SW480 (cell line): ENCODE measurements at regions not wholly inside any gene's neighbourhood (a gene's known extent, or its start where the extent isn't known, plus 50 kb on each side); places are given as distances from the start of the nearest gene placed in this dataset.

ENCODE experiments used
- DNase-seq: peaks from one replicate; pipeline ENCODE4 v3.0.0-alpha.2; 2016; ENCODE audit warnings: low spot score

DNA sequence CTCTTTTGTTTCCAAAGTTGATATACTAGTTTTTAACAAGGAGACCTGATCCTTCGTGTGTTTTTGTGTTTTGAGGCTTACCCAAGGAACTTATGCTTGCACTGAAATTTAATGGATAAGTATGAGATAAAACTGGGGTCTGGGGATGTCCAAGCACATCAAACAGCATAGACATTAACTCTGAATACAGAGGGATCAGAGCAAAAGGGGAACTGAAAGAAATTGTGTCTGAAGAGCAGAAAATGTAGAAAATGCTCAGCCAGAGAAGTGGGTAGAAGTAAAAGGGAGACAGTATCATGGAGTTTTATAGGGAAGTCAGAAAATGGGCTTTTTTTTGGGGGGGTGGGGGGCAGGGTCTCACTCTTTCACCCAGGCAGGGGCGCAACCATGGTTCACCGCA, 695.4 kb downstream of the ARAP2 start:
- no peak for DNase-seq

DNA sequence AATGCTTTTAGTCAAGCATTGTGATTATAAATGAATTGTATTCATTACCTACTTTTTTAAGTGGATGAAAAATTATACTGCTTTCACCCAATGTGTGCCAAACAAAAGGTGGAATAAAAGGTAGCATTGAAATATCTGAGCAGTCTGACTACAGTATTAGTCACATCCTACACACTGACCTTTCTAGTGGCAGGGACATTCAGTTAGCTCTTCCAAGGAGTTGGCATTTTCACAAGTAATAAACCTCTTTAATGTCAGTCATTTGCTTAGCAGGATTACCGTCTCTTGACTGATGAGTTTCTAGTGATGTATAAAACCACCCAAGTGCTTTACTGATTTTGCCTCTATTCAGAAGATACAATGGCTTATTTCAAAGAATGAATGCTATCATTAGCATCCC, 687.9 kb downstream of the ARAP2 start:
- no peak for DNase-seq

DNA sequence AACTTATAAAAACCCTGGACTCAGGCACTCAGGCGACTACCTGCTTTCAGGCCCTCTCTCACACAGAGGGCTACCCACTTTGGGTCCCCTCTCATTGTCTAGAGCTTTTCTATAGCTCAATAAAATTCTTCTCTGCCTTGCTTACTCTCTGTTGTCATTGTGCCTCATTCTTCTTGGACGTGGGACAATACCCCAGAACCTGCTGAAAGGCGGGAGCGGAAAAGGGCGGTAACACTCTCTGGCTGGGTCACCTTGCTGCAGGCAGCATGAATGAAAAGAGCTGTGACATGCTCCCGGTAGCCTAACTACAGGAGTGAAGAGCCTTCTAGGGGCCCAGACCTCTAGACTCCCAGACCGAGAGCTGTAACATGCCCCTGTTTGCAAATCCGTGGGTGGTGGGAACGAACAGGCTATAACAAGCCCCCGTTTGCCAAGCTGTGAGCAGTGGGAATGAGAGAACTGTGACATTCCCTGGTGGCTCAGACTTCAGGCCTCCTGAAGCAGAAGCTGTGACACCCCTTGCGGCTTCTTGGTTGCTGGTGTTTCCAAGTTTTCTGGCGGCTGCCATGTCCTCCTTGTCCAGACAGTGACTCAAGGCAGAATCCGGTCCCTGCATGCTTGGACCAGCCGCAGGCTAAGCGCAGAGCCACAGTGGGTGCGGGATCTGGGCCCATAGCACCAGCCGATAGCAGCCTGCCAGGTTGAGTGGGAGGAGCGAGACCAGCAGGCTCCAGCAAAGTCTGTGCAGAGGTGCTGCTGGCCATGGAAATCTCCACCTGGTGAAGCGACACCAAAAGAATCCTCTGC, 684.6 kb downstream of the ARAP2 start:
- no peak for DNase-seq

DNA sequence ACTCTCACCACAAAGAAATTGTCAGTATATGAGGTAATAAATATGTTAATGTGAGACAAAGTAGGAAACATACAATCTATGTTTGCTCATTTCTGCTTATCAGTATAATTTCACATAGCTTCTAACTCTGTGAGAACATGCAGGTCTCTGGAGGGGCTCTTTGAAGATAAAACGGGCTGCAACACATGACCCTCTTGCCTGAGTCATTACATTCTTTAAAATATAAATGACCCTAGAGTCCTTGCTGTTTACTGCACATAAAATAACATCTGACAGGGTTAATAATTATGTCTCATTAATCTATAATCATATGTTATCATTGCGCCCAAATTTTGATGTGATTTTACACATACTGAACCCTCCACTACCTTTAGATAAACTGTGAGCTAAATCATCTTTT, 681.5 kb downstream of the ARAP2 start:
- no peak for DNase-seq

DNA sequence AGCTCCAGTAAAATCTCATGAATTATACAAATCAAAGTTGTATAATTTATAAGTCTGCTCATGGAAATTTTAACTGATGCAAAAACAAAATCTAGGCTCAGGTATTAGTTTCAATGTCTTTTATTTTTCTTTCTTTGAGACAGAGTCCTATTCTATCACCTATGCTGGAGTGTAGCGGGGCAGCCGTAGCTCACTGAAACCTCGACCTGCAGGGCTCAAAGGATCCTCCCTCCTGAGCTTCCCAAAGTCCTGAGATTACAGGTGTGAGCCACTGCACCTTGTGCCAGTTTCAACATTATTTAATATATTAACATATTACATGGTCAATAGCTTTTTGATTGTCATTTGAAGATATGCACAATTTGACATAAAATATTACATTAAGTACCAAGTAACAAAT, 678.7 kb downstream of the ARAP2 start:
- DNase-seq = no peak

DNA sequence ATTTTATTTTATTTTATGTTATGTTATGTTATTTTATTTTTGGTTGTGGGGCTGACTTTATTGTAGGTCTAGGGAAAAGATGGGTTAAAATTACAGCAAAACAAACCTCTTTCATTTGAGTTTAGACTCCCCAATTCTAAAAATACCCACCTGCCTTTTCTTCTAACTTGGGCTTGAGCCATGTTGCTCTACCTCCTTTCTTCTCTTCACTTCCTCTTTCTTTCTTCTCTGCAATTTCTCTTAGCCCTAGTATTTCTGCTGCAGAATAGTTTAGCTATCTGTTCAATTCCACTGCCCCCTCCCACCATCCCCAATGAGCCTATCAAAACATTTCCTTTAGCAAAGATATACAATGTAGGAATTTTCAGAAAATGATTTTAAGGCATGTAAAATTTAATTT, 653.3 kb downstream of the ARAP2 start:
- DNase-seq = no peak

DNA sequence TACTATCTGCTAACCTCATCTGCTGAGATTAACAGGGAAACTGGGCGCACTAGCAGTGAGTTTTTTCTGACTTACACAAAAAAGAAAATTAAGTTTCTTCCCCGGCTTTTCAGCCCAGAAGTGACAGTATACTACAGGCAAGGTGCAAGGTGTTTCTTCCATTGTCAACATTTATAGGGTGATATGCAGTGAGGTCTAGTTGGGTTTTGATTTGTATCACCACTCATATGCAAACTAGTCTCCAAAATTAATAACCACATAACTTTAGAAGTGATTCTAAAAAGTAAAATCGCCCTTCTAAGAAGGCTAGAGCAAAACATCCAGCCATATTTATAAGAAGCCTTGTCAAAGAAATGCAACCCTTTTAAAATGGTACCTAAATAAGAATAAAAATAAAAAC, 640.1 kb downstream of the ARAP2 start:
- DNase-seq = no peak

DNA sequence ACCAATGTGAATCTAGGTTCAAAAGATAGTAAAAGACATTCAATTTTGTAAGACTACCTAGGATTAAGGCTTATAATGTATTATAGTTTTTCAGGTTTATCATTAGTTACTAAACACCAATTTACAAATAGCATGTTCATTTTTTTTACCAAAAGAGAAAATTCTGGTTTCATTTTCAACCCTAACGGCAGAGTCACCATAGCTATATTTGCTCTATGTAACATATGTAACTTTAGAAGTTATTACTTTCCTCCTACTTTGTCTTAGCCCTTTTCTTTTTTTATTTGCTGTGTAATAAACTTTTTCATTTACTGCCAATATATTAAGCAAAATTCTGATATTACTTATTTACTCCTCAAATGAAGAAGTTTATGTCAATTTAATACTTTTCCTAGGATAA, 639.6 kb downstream of the ARAP2 start:
- DNase-seq = no peak

DNA sequence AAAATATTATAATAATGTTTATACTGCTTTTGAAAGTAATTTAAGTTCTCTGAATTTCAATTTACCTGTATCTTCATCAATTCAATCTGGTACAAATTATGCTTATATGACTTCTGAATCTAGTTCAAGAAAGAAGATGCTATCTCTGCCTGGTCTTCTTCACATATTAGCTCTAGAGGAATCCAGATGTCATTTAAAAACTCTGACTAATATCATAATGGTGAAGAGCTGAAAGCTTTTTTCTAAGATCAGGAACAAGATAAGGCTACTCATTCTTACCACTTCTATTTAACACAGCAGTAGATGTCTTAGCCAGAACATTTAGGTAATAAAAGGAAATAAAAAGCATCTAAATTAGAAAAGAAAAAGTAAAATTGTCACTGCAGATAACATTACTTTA, 636.1 kb downstream of the ARAP2 start:
- DNase-seq = no peak

DNA sequence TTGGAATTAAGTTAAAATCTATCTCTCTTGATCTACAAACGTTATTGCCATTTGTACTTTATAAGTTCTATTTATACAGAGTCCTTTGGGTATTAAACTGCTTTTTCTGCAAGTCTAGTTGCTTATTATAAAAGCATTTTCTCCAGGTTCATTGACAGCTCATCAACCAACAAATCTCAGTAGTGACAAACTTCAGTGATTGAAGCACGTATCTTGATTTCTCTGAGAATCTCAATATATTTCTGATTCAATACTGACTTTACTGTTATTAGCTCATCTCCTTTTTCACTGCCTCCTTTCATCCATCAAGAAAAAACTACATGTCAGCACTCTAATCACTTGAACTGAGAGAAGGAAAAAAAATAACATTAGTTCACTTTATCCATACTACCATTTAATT, 630.2 kb downstream of the ARAP2 start:
- DNase-seq = no peak

DNA sequence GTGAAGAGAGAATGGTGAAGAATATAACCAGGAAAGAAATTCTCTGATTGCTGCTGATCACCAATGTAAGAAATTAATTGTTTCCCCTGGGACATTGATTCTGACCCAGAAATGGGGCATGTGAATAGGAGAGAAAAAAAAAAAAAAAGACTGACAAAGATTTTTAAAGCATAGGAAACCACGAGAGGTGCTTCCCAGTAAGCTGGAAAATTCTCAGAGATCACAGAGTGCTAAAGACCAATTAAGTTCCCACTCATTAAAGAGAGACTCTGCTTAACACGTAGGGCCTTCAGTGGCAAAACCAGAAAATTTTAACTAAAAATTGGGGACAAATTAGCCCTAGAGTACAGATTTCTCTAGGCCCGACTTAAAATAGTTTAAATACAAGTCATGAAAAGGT, 604.4 kb downstream of the ARAP2 start:
- no peak for DNase-seq

DNA sequence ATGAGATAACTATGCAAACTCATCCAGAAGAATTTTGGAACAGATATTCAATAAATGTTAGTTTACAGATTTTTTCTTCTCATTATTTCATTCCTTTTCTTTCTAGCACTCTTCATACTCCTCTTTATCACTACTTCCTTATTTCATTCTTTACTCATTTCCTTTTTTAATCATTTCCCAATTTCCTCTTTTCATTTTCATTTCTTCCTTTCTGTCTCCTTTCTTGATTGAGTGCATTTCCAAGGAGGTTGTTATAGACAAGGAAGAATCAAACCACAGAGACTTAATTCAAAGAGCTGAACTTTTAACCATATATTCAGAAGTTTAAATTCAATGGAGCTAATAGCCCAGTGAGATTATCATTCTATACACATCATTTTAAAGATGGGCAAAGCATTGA, 600.7 kb downstream of the ARAP2 start:
- no peak for DNase-seq

DNA sequence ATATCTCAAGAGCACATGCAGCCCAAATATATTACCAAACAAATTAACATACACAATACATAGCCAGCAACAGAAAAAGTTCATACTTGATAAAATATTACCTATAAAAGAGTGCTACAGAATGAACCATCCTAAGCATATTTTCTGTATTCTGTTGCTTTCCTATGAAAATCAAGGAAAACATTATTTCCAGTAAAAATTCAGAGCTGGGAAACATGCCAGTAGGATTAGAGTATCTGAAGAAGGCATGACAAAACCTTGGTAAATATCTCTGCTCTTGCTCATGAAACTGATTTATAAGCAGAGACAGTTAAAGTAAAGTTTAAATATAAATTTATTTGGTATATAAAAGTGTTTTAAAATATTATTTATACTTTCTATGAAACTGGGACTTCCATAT, 599.7 kb downstream of the ARAP2 start:
- no peak for DNase-seq

DNA sequence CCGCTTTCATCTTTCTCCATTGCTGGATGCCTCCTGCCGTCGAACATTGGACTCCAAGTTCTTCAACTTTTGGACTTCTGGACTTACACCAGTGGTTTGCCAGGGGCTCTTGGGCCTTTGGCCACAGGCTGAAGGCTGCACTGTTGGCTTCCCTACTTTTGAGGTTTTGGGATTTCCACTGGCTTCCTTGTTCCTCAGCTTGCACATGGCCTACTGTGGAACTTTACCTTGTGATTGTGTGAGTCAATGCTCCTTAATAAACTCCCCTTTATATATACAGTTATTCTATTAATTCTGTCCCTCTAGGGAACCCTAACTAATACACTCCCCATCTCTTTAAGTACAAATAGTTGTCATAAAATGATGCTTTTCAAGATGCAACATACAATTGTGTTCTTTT, 595.3 kb downstream of the ARAP2 start:
- no peak for DNase-seq

DNA sequence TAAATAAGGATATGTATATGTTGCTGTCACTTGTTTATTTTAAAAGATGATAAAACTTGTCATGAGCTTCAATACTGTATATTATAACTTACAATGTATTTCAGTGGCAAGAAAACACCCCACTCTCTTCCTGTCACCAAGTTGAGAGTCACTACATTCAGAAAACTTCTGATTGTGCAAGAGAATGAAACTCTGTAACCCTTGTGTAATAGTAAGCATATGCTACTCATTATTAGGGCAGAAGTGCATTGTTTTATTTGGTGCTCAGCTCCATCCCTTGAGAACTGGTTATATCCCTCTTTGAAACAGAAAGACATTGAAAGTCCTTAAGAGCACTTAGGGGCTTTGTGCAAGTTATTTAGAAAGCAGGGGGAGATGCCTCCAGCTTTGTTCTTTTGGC, 594.5 kb downstream of the ARAP2 start:
- DNase-seq = no peak

DNA sequence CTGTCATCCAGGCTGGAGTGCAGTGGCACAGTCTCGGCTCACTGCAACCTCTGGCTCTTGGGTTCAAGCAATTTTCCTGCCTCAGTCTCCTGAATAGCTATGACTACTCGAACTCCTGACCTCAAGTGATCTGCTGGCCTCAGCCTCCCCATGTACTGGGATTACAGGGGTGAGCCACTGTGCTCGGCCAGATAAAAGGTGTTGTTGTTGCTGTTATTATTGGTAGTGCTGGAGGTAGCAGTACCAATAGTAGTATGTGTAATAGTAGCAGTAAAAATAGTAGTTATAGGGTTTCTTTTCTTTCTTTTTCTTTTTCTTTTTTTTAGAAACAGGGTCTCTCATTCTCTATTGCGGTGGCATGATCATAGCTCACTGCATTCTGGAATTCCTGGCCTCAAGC, 592.1 kb downstream of the ARAP2 start:
- no peak for DNase-seq

DNA sequence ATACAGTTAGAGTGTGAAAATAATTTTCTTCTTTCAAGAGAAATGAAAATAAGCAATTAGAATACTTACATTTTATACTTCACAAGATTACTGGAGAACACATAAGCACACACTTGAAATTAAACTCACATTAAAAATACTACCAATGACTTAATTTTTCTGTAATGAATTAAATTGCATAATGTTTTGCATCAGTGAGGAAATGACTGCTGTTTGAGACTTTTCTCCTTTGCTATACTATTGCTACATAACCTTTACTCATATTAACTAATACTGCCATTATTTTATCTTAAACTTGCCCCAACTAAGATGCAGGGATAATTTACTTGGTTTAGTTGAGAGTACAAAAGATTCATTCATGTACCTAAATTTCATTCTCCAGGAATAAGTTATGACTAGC, 590.9 kb downstream of the ARAP2 start:
- DNase-seq = no peak

DNA sequence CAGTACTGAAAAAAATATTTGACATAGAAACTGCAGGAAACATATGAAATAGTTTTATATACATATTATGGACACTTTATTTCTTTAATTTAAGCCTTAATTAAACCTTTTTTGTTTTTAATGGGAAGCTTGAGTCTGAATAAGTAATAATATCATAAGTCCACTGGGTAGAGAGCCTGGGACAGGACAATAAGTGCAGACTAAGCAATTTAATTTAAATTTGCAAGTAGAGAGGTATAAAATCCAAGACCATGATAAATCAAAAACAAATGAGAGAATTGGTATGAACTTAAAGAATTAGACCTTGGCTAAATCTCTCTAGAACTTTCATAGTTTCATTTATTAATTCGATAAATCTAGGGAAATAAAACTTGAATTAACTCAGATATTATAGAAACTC, 571.2 kb downstream of the ARAP2 start:
- DNase-seq = no peak

DNA sequence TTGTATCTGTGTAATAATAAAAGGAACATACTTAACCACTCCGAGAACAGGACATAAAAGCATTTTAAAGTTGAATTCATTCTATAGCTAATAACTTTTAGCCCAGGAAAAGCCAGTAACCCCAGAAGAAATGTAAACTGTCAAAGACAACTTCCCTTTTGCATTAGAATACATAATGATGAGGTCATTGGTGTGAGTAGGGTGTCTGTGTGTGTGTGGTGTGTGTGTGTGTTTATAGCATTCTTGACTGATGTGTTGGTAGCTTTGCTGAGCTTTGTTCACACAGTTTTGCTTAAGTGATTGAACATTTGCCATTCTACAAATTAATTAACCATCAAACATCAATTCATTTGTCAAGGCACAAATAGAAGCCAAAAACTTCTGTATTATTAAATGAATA, 559.6 kb downstream of the ARAP2 start:
- no peak for DNase-seq

DNA sequence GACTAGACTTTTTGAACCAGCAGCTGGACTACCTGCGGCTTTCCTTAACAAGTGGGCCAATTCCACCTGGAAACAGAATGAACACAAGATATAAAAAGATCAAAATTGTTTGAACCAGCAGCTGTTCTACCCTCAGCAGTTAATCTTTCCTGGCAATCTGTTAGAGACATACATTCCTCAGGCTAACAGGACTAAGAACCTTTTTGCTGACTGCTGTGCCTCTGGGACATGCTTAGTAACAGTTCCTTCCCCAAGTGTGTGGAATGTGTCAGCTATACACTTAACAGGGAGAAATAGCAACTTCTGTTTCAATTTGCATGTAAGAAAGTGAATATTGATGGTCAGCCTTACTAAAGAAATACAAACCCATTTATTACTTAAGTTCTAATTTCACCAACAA, 554.4 kb downstream of the ARAP2 start:
- no peak for DNase-seq

DNA sequence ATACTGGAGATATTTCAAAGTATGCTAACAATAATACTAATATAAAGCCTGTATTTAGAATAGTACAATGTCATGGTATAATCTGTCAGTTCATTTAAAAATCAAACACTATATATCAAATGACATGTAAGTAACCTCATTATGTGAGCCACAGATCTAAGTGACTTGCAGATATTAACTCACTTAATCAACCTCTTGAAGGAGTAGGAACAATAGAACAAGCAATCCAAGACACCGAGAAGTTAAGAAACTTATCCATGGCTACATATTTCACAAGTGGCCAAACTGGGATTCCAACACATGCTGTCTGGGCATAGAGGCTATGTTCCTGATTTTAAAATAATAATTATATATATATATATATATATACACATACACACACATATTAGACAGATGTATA, 554.0 kb downstream of the ARAP2 start:
- no peak for DNase-seq

DNA sequence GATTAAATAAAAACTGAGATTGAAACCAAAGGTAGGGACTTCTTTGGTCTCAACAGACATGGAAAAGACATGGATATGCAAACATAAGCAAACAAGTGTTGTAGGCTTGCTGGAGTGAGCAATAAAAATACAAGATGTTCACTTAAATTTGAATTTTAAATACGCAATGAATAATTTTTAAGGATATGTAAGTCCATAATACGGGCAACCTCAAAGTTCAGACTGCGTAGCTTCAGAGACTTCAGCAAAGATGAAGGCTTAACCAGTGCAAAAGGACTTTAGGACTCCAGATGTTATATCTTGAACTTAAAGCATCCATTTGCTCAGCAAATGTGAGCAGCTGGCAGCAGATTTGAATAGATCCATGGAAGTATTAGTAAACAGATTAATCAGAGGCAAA, 549.3 kb downstream of the ARAP2 start:
- no peak for DNase-seq

DNA sequence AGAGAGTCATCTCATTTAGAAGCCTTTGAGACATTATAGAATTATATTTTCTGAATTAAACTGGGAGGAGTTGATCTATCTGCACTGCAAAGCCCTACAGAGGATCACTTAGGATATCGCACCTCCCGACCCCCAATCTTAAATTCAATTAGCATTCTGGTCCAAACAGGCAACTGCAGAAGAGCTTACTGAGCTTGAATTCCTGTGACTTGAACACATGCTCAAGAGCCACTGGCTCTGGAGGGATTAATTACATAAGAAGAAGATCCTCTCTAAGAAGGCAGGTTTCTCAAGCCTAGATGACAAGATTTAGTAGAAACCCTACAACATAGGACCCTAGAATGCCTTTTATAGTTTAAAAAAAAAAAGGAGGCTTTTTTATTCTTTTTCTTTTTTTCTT, 548.9 kb downstream of the ARAP2 start:
- no peak for DNase-seq

DNA sequence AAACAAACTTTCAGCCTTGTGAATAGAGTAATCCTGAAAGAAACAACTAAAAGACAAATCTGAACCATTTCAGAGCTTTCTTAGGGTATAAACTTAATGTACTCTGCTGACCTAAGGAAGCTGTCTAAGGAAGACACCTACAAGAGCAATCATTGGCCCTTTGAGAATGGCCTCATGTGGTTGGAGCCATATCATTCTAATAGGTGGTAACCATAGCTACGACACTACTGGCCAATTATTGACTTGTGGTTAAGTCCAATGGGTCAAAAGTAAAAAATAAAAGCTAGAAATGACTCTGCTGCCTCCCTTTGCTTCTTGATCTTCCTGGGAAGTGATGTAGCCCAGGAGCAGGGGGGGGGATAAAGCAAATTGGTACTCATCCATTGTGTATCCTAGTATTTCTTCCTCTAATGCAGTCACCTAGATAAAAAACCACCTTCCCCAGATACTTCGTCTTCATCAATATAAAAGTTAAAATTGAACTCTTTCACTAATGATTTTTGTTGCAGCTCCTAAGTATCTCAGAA, 547.0 kb downstream of the ARAP2 start:
- no peak for DNase-seq
